Germinal center (tissue), 1 donor: ENCODE measurements at regions not wholly inside any gene's neighbourhood (a gene's known extent, or its start where the extent isn't known, plus 50 kb on each side); places are given as distances from the start of the nearest gene placed in this dataset.
"Not testable (repeated sequence)": the region's sequence is repeated elsewhere in the genome, so short reads cannot be mapped to it uniquely, and the experiment has no call there.

Source experiments
- DNase-seq: peaks from one replicate; pipeline ENCODE4 v3.0.0; 2012; ENCODE audit warnings: mixed read lengths, low spot score

- no peak for DNase-seq
Observed at GRCh38 chr1:94672934-94673333, 131.4 kb upstream of the F3 start.

GRCh38 chr1:94672001-94672400, 130.4 kb upstream of the F3 start:
- no peak for DNase-seq

- DNase-seq = no peak
Observed at GRCh38 chr1:94670273-94670672, 128.7 kb upstream of the F3 start.

- no peak for DNase-seq
Observed at GRCh38 chr1:94669198-94669597, 127.6 kb upstream of the F3 start.

- no peak for DNase-seq
Observed at GRCh38 chr1:94668528-94668927, 127.0 kb upstream of the F3 start.

- no peak for DNase-seq
Observed at GRCh38 chr1:94667818-94668217, 126.3 kb upstream of the F3 start.

- DNase-seq = no peak
Observed at GRCh38 chr1:94666797-94667196, 125.2 kb upstream of the F3 start.

GRCh38 chr1:94661431-94661932, 119.9 kb upstream of the F3 start:
- no peak for DNase-seq

GRCh38 chr1:94660994-94661393, 119.4 kb upstream of the F3 start:
- no peak for DNase-seq

- no peak for DNase-seq
Observed at GRCh38 chr1:94660258-94660657, 118.7 kb upstream of the F3 start.

- DNase-seq = not testable (repeated sequence)
Observed at GRCh38 chr1:94659202-94659601, 117.6 kb upstream of the F3 start.

GRCh38 chr1:94658221-94658620, 116.7 kb upstream of the F3 start:
- no peak for DNase-seq

GRCh38 chr1:94657776-94658175, 116.2 kb upstream of the F3 start:
- not testable (repeated sequence) for DNase-seq

GRCh38 chr1:94656967-94657366, 115.4 kb upstream of the F3 start:
- no peak for DNase-seq

GRCh38 chr1:94654919-94655318, 113.4 kb upstream of the F3 start:
- DNase-seq = no peak

- no peak for DNase-seq
Observed at GRCh38 chr1:94654459-94654858, 112.9 kb upstream of the F3 start.

- DNase-seq = no peak
Observed at GRCh38 chr1:94654031-94654430, 112.5 kb upstream of the F3 start.

- no peak for DNase-seq
Observed at GRCh38 chr1:94653454-94653853, 111.9 kb upstream of the F3 start.

- no peak for DNase-seq
Observed at GRCh38 chr1:94651076-94651475, 109.5 kb upstream of the F3 start.

- no peak for DNase-seq
Observed at GRCh38 chr1:94650301-94650700, 108.7 kb upstream of the F3 start.

GRCh38 chr1:94648225-94649007, 106.9 kb upstream of the F3 start:
- no peak for DNase-seq

GRCh38 chr1:94646786-94647555, 105.4 kb upstream of the F3 start:
- DNase-seq = no peak

- DNase-seq = no peak
Observed at GRCh38 chr1:94646141-94646643, 104.6 kb upstream of the F3 start.
